GM18519 (cell line): ENCODE measurements at regions not wholly inside any gene's neighbourhood (a gene's known extent, or its start where the extent isn't known, plus 50 kb on each side); places are given as distances from the start of the nearest gene placed in this dataset.
A peak's percentile ranks its signal among the peaks of the same experiment; 100 is the strongest.

ENCODE experiments used
- ATAC-seq: cut with Tn5 transposase; IDR thresholded peaks from one replicate; pipeline ENCODE4 v1.9.1; 2021; ENCODE audit warnings: mild to moderate bottlenecking, moderate library complexity; ENCODE audit not compliant: unreplicated experiment, low FRiP score

DNA sequence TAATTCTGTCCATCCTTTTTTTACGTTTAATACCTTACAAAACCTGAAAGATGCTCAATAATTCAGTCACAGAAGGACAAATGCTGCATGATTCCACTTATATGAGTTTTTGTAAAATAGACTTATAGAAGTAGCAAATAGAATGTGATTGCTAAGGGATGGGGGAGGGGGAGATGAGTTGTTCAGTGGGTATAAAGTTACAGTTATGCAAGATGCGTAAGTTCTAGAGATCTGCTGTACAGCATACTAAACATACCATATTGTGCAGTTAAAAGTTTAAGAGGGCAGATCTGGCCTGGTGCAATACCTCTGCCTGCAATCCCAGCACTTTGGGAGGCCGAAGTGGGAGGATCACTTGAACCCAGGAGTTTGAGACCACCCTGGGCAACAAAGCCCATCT is 78.8 kb downstream of the TET3 start:
- ATAC-seq: no peak

GRCh38 chr2:74065456-74065855 is 80.7 kb downstream of the TET3 start:
- ATAC-seq: no peak

DNA sequence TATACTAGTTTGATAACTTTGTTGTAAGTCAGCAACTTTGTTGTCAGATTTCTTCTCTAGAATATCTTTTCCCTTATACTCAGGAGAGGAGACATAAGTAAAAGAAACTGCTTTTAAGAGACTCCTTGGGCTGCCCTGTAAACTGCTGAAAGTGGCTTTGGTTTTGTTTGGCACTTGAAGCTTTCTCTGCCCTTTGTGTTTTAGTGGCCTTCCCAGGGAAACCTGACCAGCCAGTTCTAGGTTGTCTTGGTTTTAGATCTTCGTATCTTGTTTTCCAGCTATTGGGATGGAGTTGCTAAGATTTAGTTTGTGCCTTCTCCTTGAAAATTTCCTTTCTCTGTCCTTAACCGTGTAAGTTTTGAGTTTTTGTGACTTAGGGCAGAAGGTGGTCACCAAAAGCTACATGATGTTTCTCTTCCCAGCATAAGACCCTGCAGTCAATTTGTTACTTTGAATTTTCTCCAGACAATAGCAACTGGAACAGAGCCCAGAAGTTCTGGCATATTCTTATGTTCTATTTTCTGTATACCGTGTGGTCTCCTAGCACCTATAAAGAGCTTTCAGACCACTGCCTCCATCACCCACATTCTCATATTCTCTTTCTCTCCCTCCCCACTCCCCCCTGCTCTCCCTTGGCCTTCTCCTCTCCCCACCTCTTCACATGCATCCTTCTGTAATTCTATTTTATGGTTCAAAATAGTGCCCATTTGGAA is 81.1 kb downstream of the BOLA3 start:
- ATAC-seq: no peak

DNA sequence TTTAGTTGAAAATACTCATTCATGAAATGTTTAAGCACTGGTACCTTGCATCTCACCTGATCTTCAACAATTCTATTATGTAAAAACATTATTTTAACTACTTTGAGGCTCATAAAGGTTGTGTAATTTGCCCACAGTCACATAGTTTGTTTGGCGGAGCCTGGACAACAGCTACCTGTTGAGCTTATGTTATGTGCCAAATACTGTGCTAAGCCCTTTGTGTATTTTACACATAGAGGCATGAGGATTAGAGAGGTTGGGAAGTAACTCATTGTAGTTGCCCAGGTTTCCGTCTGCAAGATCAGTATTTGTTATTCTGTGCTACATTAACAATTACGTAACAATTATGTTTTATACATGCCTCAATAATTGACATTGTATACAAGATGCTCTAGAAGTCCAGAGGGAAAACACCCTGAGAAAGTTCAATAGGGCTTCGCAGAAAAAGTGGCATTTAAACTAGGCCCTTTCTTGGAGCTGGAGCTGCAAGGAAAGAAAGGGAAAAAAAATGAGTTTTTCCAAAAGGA is 80.4 kb downstream of the BOLA3 start:
- no peak for ATAC-seq

- no peak for ATAC-seq
These were observed 76.7 kb downstream of the BOLA3 start for GRCh38 chr2:74070991-74071390.

DNA sequence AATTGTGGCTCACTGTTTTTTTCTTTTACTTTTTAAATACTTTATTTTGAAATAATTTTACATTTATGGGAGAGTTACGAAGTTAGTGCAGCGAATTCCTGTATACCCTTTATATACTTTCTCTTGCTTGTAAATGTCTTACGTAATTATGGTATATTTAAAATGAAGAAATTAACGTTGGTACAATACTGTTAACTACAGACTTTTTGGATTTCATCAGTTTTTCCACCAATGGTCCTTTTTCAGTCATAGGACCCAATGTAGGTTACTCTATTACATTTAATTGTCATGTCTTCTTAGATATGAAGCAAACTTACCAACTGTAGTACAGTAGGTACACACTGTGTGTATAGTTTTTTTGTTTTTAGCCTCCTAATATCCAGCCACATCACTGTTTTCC is 76.3 kb downstream of the BOLA3 start:
- no peak for ATAC-seq

DNA sequence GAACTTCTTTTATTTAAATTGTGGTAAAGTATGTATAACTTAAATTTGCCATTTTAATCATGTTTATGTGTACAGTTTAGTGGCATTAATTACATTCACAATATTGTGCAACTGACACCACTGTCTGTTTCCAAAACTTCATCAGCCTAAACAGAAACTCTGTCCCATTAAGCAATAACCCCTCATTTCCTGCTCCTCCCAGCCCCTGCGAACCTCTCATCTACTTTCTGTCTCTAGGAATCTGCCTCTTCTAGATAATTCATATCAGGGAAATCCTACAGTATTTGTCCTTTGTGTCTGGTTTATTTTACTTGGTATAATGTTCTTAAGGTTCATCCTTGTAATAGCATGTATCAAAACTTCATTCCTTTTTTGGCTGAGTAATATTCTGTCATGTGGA is 75.1 kb downstream of the BOLA3 start:
- ATAC-seq: no peak

DNA sequence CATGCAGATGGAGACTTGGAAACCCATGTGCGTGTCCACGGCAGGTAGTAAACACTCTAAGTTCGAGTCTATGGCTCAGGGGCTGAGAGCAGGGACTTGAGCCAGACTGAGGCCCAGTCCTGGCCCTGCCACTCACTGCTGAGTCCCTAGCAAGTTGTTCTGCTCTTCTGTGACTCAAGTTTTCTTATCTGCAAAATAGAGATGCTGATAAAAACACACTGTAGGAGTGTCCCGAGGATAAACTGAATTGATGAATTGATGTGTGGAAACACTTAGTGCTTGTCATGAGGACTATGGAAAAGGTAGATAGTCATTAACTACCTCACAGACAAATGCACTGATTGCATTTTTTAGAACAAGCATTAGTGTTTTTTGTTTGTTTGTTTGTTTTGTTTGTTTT is 73.2 kb downstream of the BOLA3 start:
- ATAC-seq: no peak

- no peak for ATAC-seq
These were observed 71.6 kb downstream of the BOLA3 start for GRCh38 chr2:74076074-74076470.

DNA sequence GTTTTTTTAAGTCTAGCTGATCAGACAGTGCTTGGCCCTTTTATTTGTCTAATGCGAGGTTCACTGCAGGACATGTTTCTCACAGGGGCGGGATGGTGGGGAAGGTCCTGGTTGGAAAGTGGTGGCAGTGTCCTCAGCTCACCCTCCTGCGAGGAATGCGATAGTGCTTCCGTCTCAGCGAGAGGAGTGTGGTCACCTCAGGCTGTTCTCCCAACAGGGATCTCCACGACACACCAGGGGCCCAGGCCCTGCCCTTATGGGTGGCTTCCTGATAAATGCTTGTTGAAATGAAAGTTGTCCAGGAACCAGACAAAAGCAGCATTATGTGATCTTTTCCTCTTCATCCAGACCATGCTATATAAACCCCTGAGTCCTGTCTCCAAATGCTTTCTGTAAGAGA is 70.1 kb downstream of the BOLA3 start:
- ATAC-seq: no peak

- no peak for ATAC-seq
These were observed 69.2 kb downstream of the BOLA3 start for GRCh38 chr2:74078466-74078865.

GRCh38 chr2:74079522-74080341 is 68.0 kb downstream of the BOLA3 start:
- ATAC-seq: peak; percentile 58

DNA sequence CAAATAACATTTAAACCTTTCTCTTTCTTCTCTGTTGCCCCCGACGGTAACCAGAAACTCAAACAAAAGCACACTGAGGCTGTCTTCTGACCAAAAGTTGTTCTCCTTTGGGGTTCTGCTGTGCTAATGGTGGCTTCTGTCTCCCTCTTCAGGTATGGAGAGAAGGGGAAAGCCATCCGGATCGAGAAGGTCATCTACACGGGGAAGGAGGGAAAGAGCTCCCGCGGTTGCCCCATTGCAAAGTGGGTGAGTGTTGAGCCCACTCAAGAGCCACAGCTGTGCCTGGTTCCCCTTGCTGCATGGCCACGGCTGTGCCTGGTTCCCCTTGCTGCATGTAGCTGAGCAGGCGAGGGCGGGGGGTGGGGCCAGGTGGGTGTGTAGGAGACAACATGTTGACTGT is 67.4 kb downstream of the BOLA3 start:
- ATAC-seq: peak; percentile 5

DNA sequence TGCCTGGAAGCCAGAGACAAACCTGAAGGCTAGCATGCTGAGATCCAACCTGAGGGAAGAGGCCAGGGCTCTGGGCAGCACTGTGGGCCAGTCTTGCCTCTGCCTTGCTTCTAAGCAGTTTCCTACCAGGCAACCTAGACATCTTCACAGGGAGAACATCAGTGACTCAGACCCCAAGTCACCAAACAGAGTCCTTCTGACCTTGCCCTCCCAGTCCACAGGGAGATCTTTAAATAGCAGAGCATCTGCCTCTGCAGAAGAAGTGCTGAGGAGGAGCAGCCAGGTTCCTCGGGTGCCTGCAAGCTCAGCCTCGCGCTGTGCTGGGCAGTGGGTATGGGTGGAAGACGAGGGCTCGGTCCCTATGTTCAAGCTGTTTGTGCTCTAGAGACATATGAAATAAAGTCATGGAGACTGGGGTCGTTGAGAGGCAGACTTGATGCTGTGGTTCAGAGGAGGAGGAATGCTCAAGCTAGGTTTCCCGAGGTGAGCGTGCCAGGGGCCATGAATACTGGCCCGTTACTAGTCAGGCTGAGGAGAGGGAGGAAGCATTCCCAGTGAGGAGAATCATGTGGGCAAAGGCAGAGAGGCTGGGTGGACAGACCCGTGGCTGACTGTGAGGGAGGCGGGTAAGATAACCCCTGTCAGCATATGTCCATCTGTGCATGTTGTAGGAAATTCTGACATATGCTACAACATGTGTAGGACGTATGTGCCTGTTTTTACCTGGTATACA is 66.5 kb downstream of the BOLA3 start:
- ATAC-seq: no peak

GRCh38 chr2:74081763-74082110 is 66.0 kb downstream of the BOLA3 start:
- no peak for ATAC-seq

- no peak for ATAC-seq
These were observed 64.0 kb downstream of the BOLA3 start for GRCh38 chr2:74083750-74084149.
